ENCODE measurements at regions not wholly inside any gene's neighbourhood (a gene's known extent, or its start where the extent isn't known, plus 50 kb on each side); places are given as distances from the start of the nearest gene placed in this dataset.

DNA sequence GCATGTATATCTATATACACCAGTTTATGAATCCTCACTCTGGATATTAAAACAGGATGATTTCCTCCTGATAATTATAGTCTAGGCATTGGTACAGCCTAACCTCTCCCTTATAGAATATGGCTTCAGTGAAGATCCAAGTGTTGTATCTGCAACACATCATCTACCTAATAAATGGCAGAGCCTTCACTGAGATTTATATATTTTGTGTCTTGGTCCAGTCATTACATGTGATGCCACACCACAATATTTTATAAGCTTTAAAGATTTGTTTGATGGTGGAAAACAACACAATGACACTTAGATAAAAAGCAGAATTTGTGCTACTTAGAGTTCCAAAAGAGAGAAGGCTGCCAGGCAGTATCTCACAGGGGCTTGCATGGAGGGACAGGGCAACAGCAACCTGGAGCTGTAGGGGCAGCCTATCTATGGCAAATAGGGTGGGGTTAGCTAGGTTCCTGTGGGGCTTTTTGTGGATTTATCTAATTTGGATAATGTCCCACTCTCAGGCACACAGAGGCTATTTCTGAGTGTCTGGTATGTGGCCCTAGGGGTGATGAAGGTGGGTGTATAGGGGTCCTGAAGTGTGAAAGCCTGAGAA, 1736.7 kb upstream of the PRR20A start:
- no peak for TF ChIP-seq CTCF (conservative IDR thresholded peaks at IDR 0.05; ENCODE audit: low read depth, low read length)
- no peak for DNase-seq (ENCODE audit: low read depth)
- H3K4me3 ChIP-seq (ENCODE audit: low read depth, low read length) = no peak overlapping the region

GRCh38 chr13:55410398-55411330, 1730.1 kb upstream of the PRR20A start:
- no peak overlapping the region for H3K4me3 ChIP-seq (ENCODE audit: low read depth, low read length)
- DNase-seq (ENCODE audit: low read depth) = no peak
- no peak for TF ChIP-seq CTCF (conservative IDR thresholded peaks at IDR 0.05; ENCODE audit: low read depth, low read length)

- no peak overlapping the region for H3K4me3 ChIP-seq (ENCODE audit: low read depth, low read length)
- TF ChIP-seq CTCF (conservative IDR thresholded peaks at IDR 0.05; ENCODE audit: low read depth, low read length) = no peak
- DNase-seq (ENCODE audit: low read depth) = no peak
Observed at GRCh38 chr13:55418095-55418494, 1722.6 kb upstream of the PRR20A start.

- no peak for DNase-seq (ENCODE audit: low read depth)
- no peak for TF ChIP-seq CTCF (conservative IDR thresholded peaks at IDR 0.05; ENCODE audit: low read depth, low read length)
- no peak overlapping the region for H3K4me3 ChIP-seq (ENCODE audit: low read depth, low read length)
Observed at GRCh38 chr13:55432814-55433213, 1707.9 kb upstream of the PRR20A start.

DNA sequence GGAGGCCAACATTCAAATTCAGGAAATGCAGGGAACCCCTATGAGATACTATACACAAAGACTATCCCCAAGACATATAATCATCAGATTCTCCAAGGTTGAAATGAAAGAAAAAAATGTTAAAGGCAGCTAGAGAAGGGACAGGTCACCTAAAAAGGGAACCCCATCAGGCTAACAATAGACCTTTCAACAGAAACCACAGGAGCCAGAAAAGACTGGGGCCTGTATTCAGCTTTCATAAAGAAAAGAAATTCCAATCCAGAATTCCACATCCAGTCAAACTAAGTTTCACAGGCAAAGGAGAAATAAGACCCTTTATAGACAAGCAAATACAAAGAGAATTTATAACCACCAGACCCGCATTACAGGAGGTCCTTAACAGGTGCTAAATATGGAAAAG, 1703.6 kb upstream of the PRR20A start:
- no peak for DNase-seq (ENCODE audit: low read depth)
- no peak overlapping the region for H3K4me3 ChIP-seq (ENCODE audit: low read depth, low read length)
- TF ChIP-seq CTCF (conservative IDR thresholded peaks at IDR 0.05; ENCODE audit: low read depth, low read length) = no peak

- DNase-seq (ENCODE audit: low read depth) = no peak
- no peak overlapping the region for H3K4me3 ChIP-seq (ENCODE audit: low read depth, low read length)
- no peak for TF ChIP-seq CTCF (conservative IDR thresholded peaks at IDR 0.05; ENCODE audit: low read depth, low read length)
Observed at GRCh38 chr13:55439450-55439849, 1701.3 kb upstream of the PRR20A start.

Data from epithelial cell of proximal tubule (primary cell).